Upper lobe of left lung (tissue), 4 donors: ENCODE measurements at regions not wholly inside any gene's neighbourhood (a gene's known extent, or its start where the extent isn't known, plus 50 kb on each side); places are given as distances from the start of the nearest gene placed in this dataset.

Experiments
- CTCF ChIP-seq, 6 experiments: fragments of 450-650 bp in 4 of 6; fragments of 200-600 bp in 2 of 6; sonication (generic) in 2 of 6; IDR thresholded peaks; one replicate each; pipeline ENCODE4 v1.5.1; 2016 to 2019; ENCODE audit warnings: antibody characterized with exemption in 6 of 6
- POLR2A ChIP-seq, 4 donors: fragments of 450-650 bp; IDR thresholded peaks; one replicate each; pipeline ENCODE4 v1.5.1; 2016 to 2017; ENCODE audit warnings: antibody characterized with exemption in 4 of 4, mild to moderate bottlenecking in 2 of 4
- POLR2AphosphoS5 ChIP-seq, 2 donors: sonication (generic); formaldehyde crosslinking; IDR thresholded peaks; one replicate each; pipeline ENCODE4 v1.5.1; 2017; ENCODE audit warnings: antibody characterized with exemption in 2 of 2

- TF ChIP-seq CTCF (IDR thresholded peaks at IDR 0.05) (no peak), POLR2A (IDR thresholded peaks at IDR 0.05) (no peak), POLR2AphosphoS5 (IDR thresholded peaks at IDR 0.05) (no peak)
These were observed 110.6 kb downstream of the KATNIP start for GRCh38 chr16:27660507-27660906.
